Caco-2 (cell line): ENCODE measurements at regions not wholly inside any gene's neighbourhood (a gene's known extent, or its start where the extent isn't known, plus 50 kb on each side); places are given as distances from the start of the nearest gene placed in this dataset.

Source experiments
- BruUV-seq: library from RNA; stranded (reverse); fragments of 400-500 nt; replicated peaks from 2 replicates; lab custom pipeline; 2021; lab: Mats Ljungman, UMichigan
- CTCF ChIA-PET: fragments of 300-600 bp; sonication (Branson Sonifier 250); formaldehyde crosslinking; loops from one replicate; lab custom pipeline; 2022; ENCODE audit warnings: antibody characterized with exemption; lab: Charles Lee
- POLR2A ChIA-PET: fragments of 300-600 bp; sonication (Branson Sonifier 250); formaldehyde crosslinking; loops from one replicate; lab custom pipeline; 2022; ENCODE audit warnings: antibody characterized with exemption; lab: Charles Lee
- DNase-seq, 2 experiments: peaks; one replicate each; pipeline versions ENCODE4 v3.0.0 to v3.0.0-alpha.2; 2020 to 2022
- H3K27me3 ChIP-seq: replicated peaks from 2 replicates; pipeline ENCODE4 v1.6.0; 2011; ENCODE audit warnings: low read length; ENCODE audit not compliant: control insufficient read depth, insufficient read depth
- H3K36me3 ChIP-seq: 2 replicates; pipeline ENCODE4 v1.5.1; 2011; ENCODE audit warnings: low read length; ENCODE audit not compliant: control insufficient read depth, insufficient read depth
- H3K4me1 ChIP-seq: fragments of 250-450 bp; sonication (Bioruptor Pico); 2 replicates; pipeline ENCODE4 v1.5.1; 2020; ENCODE audit warnings: mild to moderate bottlenecking
- H3K4me3 ChIP-seq: 2 replicates; pipeline ENCODE4 v1.5.1; 2011; ENCODE audit warnings: low read depth, mild to moderate bottlenecking, control low read depth, low read length
- H3K9me3 ChIP-seq: fragments of 250-450 bp; sonication (Bioruptor Pico); 2 replicates; pipeline ENCODE4 v1.5.1; 2020; ENCODE audit warnings: mild to moderate bottlenecking, moderate library complexity
- H3K27ac Mint-ChIP-seq: one replicate; pipeline ENCODE4 v1.8.0; 2022; ENCODE audit warnings: mixed read lengths; ENCODE audit not compliant: unreplicated experiment
- H3K27me3 Mint-ChIP-seq: one replicate; pipeline ENCODE4 v1.8.0; 2022; ENCODE audit warnings: mixed read lengths; ENCODE audit not compliant: insufficient read depth, unreplicated experiment
- H3K36me3 Mint-ChIP-seq: one replicate; pipeline ENCODE4 v1.8.0; 2022; ENCODE audit warnings: mild to moderate bottlenecking, mixed read lengths; ENCODE audit not compliant: insufficient read depth, unreplicated experiment
- H3K4me1 Mint-ChIP-seq: one replicate; pipeline ENCODE4 v1.8.0; 2022; ENCODE audit warnings: low read depth, mixed read lengths; ENCODE audit not compliant: unreplicated experiment
- H3K4me3 Mint-ChIP-seq: one replicate; pipeline ENCODE4 v1.8.0; 2022; ENCODE audit warnings: mild to moderate bottlenecking, moderate library complexity, mixed read lengths; ENCODE audit not compliant: unreplicated experiment
- H3K9me3 Mint-ChIP-seq: one replicate; pipeline ENCODE4 v1.8.0; 2022; ENCODE audit warnings: mixed read lengths; ENCODE audit not compliant: unreplicated experiment
- intact Hi-C: fragments of 100-400 bp; cut with micrococcal nuclease; formaldehyde crosslinking; loops from one replicate; pipeline ENCODE4 v1.10.0; 2022; ENCODE audit not compliant: unreplicated experiment
- TF ChIP-seq, protein P1 (sequence below), 2 experiments: fragments of 200-600 bp in 1 of 2; IDR thresholded peaks; 1 replicate in 1 of 2; 2 replicates in 1 of 2; pipeline versions ENCODE4 v1.5.1 to v1.8.0; 2011 to 2022; ENCODE audit warnings: antibody characterized with exemption in 1 of 2, control low read depth in 1 of 2, inconsistent platforms in 1 of 2, low read depth in 1 of 2, low read length in 1 of 2, mild to moderate bottlenecking in 1 of 2, moderate library complexity in 1 of 2; ENCODE audit not compliant: insufficient read depth in 1 of 2, severe bottlenecking in 1 of 2, unreplicated experiment in 1 of 2

- ChIA-PET CTCF (no interaction called here), POLR2A (no interaction called here)
- no peak overlapping the region for H3K27ac Mint-ChIP-seq
- peaks cover 12% of the 10 kb centered on the region for H3K9me3 Mint-ChIP-seq
- Histone ChIP-seq H3K36me3 (no peaks in the 10 kb centered on the region), H3K4me1 (peaks cover 24% of the 10 kb centered on the region), H3K9me3 (no peaks in the 10 kb centered on the region), H3K27me3 (no peaks in the 10 kb centered on the region), H3K4me3 (no peak overlapping the region)
- TF ChIP-seq, protein P1, sequence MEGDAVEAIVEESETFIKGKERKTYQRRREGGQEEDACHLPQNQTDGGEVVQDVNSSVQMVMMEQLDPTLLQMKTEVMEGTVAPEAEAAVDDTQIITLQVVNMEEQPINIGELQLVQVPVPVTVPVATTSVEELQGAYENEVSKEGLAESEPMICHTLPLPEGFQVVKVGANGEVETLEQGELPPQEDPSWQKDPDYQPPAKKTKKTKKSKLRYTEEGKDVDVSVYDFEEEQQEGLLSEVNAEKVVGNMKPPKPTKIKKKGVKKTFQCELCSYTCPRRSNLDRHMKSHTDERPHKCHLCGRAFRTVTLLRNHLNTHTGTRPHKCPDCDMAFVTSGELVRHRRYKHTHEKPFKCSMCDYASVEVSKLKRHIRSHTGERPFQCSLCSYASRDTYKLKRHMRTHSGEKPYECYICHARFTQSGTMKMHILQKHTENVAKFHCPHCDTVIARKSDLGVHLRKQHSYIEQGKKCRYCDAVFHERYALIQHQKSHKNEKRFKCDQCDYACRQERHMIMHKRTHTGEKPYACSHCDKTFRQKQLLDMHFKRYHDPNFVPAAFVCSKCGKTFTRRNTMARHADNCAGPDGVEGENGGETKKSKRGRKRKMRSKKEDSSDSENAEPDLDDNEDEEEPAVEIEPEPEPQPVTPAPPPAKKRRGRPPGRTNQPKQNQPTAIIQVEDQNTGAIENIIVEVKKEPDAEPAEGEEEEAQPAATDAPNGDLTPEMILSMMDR (IDR thresholded peaks at IDR 0.05; ENCODE audit: insufficient read depth in 1 of 2, low read depth in 1 of 2, low read length in 1 of 2, severe bottlenecking in 1 of 2, unreplicated experiment in 1 of 2): no peak
- no peaks in the 10 kb centered on the region for H3K27me3 Mint-ChIP-seq
- no peaks in the 10 kb centered on the region for H3K36me3 Mint-ChIP-seq
- BruUV-seq: no TSS peak
- peaks cover 16% of the 10 kb centered on the region for H3K4me1 Mint-ChIP-seq
- intact Hi-C loops: no loop called here
- no peak for DNase-seq
- no peak overlapping the region for H3K4me3 Mint-ChIP-seq
Observed at GRCh38 chr15:60095711-60096110, 91.6 kb downstream of the FOXB1 start.

GRCh38 chr15:60096157-60096556 is 92.0 kb downstream of the FOXB1 start:
- no peaks in the 10 kb centered on the region for H3K27me3 Mint-ChIP-seq
- no peak for DNase-seq
- TF ChIP-seq, protein P1 (IDR thresholded peaks at IDR 0.05; ENCODE audit: insufficient read depth in 1 of 2, low read depth in 1 of 2, low read length in 1 of 2, severe bottlenecking in 1 of 2, unreplicated experiment in 1 of 2): no peak
- H3K4me1 Mint-ChIP-seq: peaks cover 12% of the 10 kb centered on the region
- ChIA-PET POLR2A (no interaction called here), CTCF (no interaction called here)
- Histone ChIP-seq H3K4me3 (no peak overlapping the region), H3K9me3 (no peaks in the 10 kb centered on the region), H3K4me1 (peaks cover 23% of the 10 kb centered on the region), H3K27me3 (no peaks in the 10 kb centered on the region), H3K36me3 (no peaks in the 10 kb centered on the region)
- H3K4me3 Mint-ChIP-seq: no peak overlapping the region
- H3K27ac Mint-ChIP-seq: no peak overlapping the region
- no TSS peak for BruUV-seq
- no peaks in the 10 kb centered on the region for H3K36me3 Mint-ChIP-seq
- peaks cover 12% of the 10 kb centered on the region for H3K9me3 Mint-ChIP-seq
- intact Hi-C loops: no loop called here

DNA sequence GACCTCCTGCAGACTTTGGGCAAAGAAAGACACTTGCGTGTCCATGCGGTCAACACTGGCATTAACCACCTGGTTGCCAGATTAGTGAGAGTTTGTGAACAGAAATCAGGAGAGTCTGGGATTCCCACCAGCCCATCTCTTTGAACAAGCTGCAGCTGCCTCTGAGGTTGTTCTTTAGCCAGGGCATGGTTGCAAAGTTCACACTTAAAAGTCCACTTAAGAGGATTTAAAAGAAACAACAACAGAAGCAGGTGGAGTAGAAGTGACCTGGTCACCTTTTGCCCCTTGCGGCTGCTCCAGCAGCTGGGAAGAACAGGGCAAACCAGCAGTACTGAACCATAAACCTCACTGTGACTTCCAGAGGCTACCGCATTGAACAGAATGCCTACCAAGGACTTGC is 97.3 kb downstream of the FOXB1 start:
- Histone ChIP-seq H3K4me3 (no peak overlapping the region), H3K9me3 (no peaks in the 10 kb centered on the region), H3K36me3 (no peaks in the 10 kb centered on the region), H3K4me1 (0 out of 2 replicates have a peak, but pooled peaks cover 4% of the 10 kb centered on the region), H3K27me3 (no peaks in the 10 kb centered on the region)
- CTCF ChIA-PET: no interaction called here
- Mint-ChIP-seq H3K4me3 (no peak overlapping the region), H3K36me3 (no peaks in the 10 kb centered on the region), H3K27ac (no peak overlapping the region), H3K9me3 (peaks cover 7% of the 10 kb centered on the region), H3K27me3 (peaks cover 2% of the 10 kb centered on the region), H3K4me1 (no peaks in the 10 kb centered on the region)
- intact Hi-C loops: loop anchor here (1.0 kb wide), 1 partner anchor 8 kb away; no protein-coding TSS in a partner anchor
- TF ChIP-seq, protein P1 (IDR thresholded peaks at IDR 0.05; ENCODE audit: insufficient read depth in 1 of 2, low read depth in 1 of 2, low read length in 1 of 2, severe bottlenecking in 1 of 2, unreplicated experiment in 1 of 2): no peak
- POLR2A ChIA-PET: no interaction called here
- peak; percentile 18 to 40 for DNase-seq
- no TSS peak for BruUV-seq
